GM23248 (cell line): ENCODE measurements at regions not wholly inside any gene's neighbourhood (a gene's known extent, or its start where the extent isn't known, plus 50 kb on each side); places are given as distances from the start of the nearest gene placed in this dataset.
A peak's percentile ranks its signal among the peaks of the same experiment; 100 is the strongest.

ENCODE experiments used
- DNase-seq: peaks from one replicate; pipeline ENCODE4 v3.0.0-alpha.2; 2015
- H2AFZ ChIP-seq: fragments of 200-600 bp; sonication (generic); 2 replicates; pipeline ENCODE4 v1.6.1; 2016; ENCODE audit warnings: antibody characterized with exemption
- H3F3A ChIP-seq: fragments of 200-600 bp; sonication (generic); 2 replicates; pipeline ENCODE4 v1.6.1; 2016; ENCODE audit warnings: mild to moderate bottlenecking, antibody characterized with exemption, mixed run types; ENCODE audit not compliant: insufficient read depth
- H3K27ac ChIP-seq: fragments of 200-600 bp; sonication (generic); 2 replicates; pipeline ENCODE4 v1.5.1; 2016; ENCODE audit warnings: mild to moderate bottlenecking
- H3K27me3 ChIP-seq: fragments of 200-600 bp; sonication (generic); replicated peaks from 2 replicates; pipeline ENCODE4 v1.6.1; 2016; ENCODE audit warnings: mild to moderate bottlenecking; ENCODE audit not compliant: insufficient read depth
- H3K36me3 ChIP-seq: fragments of 200-600 bp; sonication (generic); 2 replicates; pipeline ENCODE4 v1.6.1; 2016; ENCODE audit warnings: low read depth, mild to moderate bottlenecking
- H3K4me1 ChIP-seq: fragments of 200-600 bp; sonication (generic); 2 replicates; pipeline ENCODE4 v1.6.1; 2016; ENCODE audit warnings: mild to moderate bottlenecking; ENCODE audit not compliant: insufficient read depth
- H3K4me2 ChIP-seq: fragments of 200-600 bp; sonication (generic); one replicate; pipeline ENCODE4 v1.6.1; 2016; ENCODE audit warnings: mild to moderate bottlenecking; ENCODE audit not compliant: unreplicated experiment
- H3K4me3 ChIP-seq: fragments of 200-600 bp; sonication (generic); 2 replicates; pipeline ENCODE4 v1.5.1; 2016; ENCODE audit warnings: mild to moderate bottlenecking
- H3K79me2 ChIP-seq: fragments of 200-600 bp; sonication (generic); 2 replicates; pipeline ENCODE4 v1.6.1; 2016; ENCODE audit warnings: mild to moderate bottlenecking; ENCODE audit not compliant: insufficient read depth
- H3K9ac ChIP-seq: fragments of 200-600 bp; sonication (generic); 2 replicates; pipeline ENCODE4 v1.6.1; 2016; ENCODE audit warnings: mild to moderate bottlenecking
- H3K9me2 ChIP-seq: fragments of 200-600 bp; sonication (generic); 2 replicates; pipeline ENCODE4 v1.6.1; 2016; ENCODE audit warnings: mixed run types, mild to moderate bottlenecking, moderate library complexity; ENCODE audit not compliant: insufficient read depth
- H3K9me3 ChIP-seq: fragments of 200-600 bp; sonication (generic); one replicate; pipeline ENCODE4 v1.6.1; 2017; ENCODE audit warnings: low read depth
- H4K20me1 ChIP-seq: fragments of 200-600 bp; sonication (generic); 2 replicates; pipeline ENCODE4 v1.6.0; 2016; ENCODE audit not compliant: insufficient read depth
- EZH2 ChIP-seq: fragments of 200-600 bp; sonication (generic); IDR thresholded peaks from 2 replicates; pipeline ENCODE4 v1.6.1; 2018; ENCODE audit warnings: antibody characterized with exemption, mild to moderate bottlenecking; ENCODE audit not compliant: insufficient read depth, poor library complexity, severe bottlenecking
- EZH2phosphoT487 ChIP-seq: fragments of 200-600 bp; sonication (generic); IDR thresholded peaks from 2 replicates; pipeline ENCODE4 v1.6.1; 2018; ENCODE audit warnings: antibody characterized with exemption, moderate library complexity, mild to moderate bottlenecking, low read depth; ENCODE audit not compliant: insufficient read depth
- WGBS, 2 experiments: methylation state at CpG; one replicate each; pipeline ENCODE4 v1.1.6; 2015 to 2017; ENCODE audit warnings: low lambda C conversion rate in 2 of 2, low coverage in 1 of 2; ENCODE audit errors: missing lambda C conversion rate in 2 of 2; 5-methylcytosine and 5-hydroxymethylcytosine counted together
- in situ Hi-C: fragments of 300-500 bp; cut with MboI; formaldehyde crosslinking; loops from 2 replicates; pipeline ENCODE4 v1.15.0; 2020

DNA sequence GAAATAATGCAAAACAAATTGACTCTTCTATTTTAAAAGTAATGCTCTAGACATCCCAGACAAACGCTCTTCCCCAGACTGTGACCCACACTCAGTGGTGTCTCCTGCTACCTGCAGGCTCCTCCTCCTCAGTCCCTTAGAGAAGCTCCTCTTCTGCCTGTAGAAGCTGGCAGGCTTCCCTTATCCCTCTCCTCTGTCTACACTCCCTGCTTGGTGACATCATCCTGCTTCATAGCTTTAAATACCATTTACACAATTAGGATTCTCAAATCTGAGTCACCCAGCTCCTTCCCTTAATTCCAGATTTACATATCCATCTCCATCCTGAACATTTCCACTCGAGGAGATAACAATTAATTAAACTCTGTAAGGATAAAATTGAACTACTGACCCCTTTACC is 167.9 kb downstream of the FBXO15 start:
- WGBS, 2 experiments: 29 to 36% methylated on average over 2 of the region's 2 CpGs
- H3K79me2 ChIP-seq: no peaks in the 10 kb centered on the region
- peak; percentile 72 for DNase-seq

DNA sequence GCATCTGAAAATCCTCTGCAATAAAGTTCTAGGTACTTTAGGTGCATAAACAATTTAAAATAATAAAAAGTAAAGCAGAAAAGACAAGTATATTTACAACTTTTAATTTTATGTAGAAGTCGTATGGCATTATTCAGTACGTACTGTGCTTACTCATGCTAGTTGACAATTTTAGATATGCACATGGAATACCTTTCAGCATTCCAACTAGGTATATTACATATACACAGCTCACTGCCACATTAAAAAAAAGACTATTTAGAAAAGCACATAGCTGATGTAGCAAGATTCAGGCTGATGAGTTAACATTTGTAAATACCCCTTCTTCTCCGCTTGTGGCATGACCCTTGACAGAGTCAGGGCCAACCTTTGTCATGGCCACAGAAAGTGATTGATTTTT is 171.2 kb downstream of the FBXO15 start:
- no peaks in the 10 kb centered on the region for H3K36me3 ChIP-seq
- TF ChIP-seq EZH2phosphoT487 (no peak), EZH2 (no peak)
- no peaks in the 10 kb centered on the region for H3F3A ChIP-seq
- H3K79me2 ChIP-seq: no peaks in the 10 kb centered on the region
- no peak for DNase-seq
- no peak overlapping the region for H3K4me3 ChIP-seq
- H3K27ac ChIP-seq: no peak overlapping the region
- no peak overlapping the region for H2AFZ ChIP-seq
- H3K4me2 ChIP-seq: no peak overlapping the region
- in situ Hi-C loops: no loop called here
- H3K9me3 ChIP-seq: no peaks in the 10 kb centered on the region
- H3K9ac ChIP-seq: no peak overlapping the region
- H3K27me3 ChIP-seq: 0 out of 2 replicates have a peak, but pooled peaks cover 2% of the 10 kb centered on the region
- H4K20me1 ChIP-seq: no peaks in the 10 kb centered on the region
- H3K4me1 ChIP-seq: no peaks in the 10 kb centered on the region
- no peaks in the 10 kb centered on the region for H3K9me2 ChIP-seq
- WGBS, 2 experiments: 89 to 90% methylated on average over 3 of the region's 3 CpGs

More for the DNA sequence above, 167.9 kb downstream of the FBXO15 start:
- in situ Hi-C loops: no loop called here
- no peak overlapping the region for H2AFZ ChIP-seq
- no peaks in the 10 kb centered on the region for H3F3A ChIP-seq
- no peaks in the 10 kb centered on the region for H3K9me2 ChIP-seq
- no peak overlapping the region for H3K27ac ChIP-seq
- no peak overlapping the region for H3K9ac ChIP-seq
- no peaks in the 10 kb centered on the region for H3K9me3 ChIP-seq
- H4K20me1 ChIP-seq: no peaks in the 10 kb centered on the region
- no peak overlapping the region for H3K4me2 ChIP-seq
- no peaks in the 10 kb centered on the region for H3K4me1 ChIP-seq
- no peaks in the 10 kb centered on the region for H3K27me3 ChIP-seq
- H3K4me3 ChIP-seq: no peak overlapping the region
- no peaks in the 10 kb centered on the region for H3K36me3 ChIP-seq
- TF ChIP-seq EZH2: no peak
- no peak for TF ChIP-seq EZH2phosphoT487

DNA sequence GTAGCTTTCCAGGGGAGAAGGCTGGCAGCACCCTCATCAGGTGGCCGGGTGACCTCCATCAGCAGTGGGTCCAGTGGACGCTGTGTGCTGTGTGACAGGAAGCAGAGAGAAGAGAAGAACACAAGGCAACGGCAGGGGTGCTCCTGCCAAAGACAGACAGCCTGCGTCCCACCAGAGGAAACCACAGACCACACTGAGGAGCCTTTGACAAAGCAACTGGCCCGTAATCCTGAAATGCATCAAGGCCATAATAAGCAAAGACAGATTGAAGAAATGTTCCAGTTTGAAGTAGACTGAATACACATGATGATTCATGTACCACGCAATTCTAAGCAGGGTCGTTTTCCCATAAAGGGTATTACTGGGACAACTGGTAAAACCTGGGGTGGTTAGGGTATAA is 172.4 kb downstream of the FBXO15 start:
- Histone ChIP-seq H3K36me3 (no peaks in the 10 kb centered on the region), H3K27me3 (0 out of 2 replicates have a peak, but pooled peaks cover 6% of the 10 kb centered on the region), H4K20me1 (no peaks in the 10 kb centered on the region), H3K27ac (no peak overlapping the region), H3K4me1 (no peaks in the 10 kb centered on the region), H3F3A (no peaks in the 10 kb centered on the region), H3K9ac (no peak overlapping the region), H2AFZ (no peak overlapping the region), H3K9me2 (no peaks in the 10 kb centered on the region), H3K79me2 (no peaks in the 10 kb centered on the region), H3K9me3 (no peaks in the 10 kb centered on the region), H3K4me2 (no peak overlapping the region), H3K4me3 (no peak overlapping the region)
- DNase-seq: no peak
- 48 to 52% methylated on average over 7 of the region's 7 CpGs for WGBS, 2 experiments
- in situ Hi-C loops: no loop called here
- no peak for TF ChIP-seq EZH2phosphoT487
- no peak for TF ChIP-seq EZH2

DNA sequence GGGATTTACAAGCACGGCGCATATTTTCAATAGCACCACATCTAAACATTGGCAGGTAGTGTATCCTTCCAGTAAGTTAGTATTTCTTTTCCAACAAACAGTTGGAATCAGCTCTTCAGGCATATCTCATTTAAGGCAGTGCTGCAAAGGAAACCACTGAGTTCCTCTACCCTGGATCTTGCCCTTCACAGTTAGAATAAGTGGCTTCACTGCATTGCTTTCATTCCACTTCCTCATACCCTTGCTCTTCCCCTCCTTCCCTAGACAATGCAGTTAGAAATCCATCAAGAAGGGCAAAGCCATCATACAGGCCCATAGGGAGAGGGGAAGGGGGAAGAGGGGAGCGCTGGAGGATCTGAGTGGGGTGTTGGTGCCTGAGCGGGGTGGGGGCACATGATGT is 173.7 kb downstream of the FBXO15 start:
- 0 out of 2 replicates have a peak, but pooled peaks cover 6% of the 10 kb centered on the region for H3K27me3 ChIP-seq
- DNase-seq: no peak
- H3K9ac ChIP-seq: no peak overlapping the region
- no peak overlapping the region for H3K4me2 ChIP-seq
- H3K4me1 ChIP-seq: no peaks in the 10 kb centered on the region
- in situ Hi-C loops: no loop called here
- H4K20me1 ChIP-seq: no peaks in the 10 kb centered on the region
- H3K27ac ChIP-seq: no peak overlapping the region
- H3K9me2 ChIP-seq: no peaks in the 10 kb centered on the region
- H3K79me2 ChIP-seq: no peaks in the 10 kb centered on the region
- no peak overlapping the region for H2AFZ ChIP-seq
- WGBS, 2 experiments: 74 to 77% methylated on average over 3 to 4 of the region's 4 CpGs
- H3K36me3 ChIP-seq: no peaks in the 10 kb centered on the region
- no peaks in the 10 kb centered on the region for H3K9me3 ChIP-seq
- TF ChIP-seq EZH2: no peak
- TF ChIP-seq EZH2phosphoT487: no peak
- no peak overlapping the region for H3K4me3 ChIP-seq
- no peaks in the 10 kb centered on the region for H3F3A ChIP-seq

DNA sequence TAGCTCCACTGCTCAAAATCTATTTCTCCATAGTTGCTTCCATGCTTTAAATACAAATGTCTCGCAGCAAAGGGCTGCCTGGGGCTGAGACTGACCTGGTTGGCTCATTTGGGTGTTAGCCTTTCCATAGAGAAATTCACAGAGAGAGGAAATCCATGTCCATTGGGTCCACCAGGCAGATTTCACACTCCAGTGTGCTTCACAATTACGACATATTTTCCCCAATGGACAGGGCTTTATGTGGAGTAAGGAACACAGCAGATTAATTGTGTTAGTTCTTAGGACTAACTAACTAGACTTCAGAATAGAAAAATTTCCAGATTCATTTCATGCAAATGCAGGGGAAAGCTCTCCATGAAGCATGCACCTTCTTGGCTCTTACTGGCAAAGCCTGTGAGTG is 180.7 kb downstream of the FBXO15 start:
- Histone ChIP-seq H3K27me3 (0 out of 2 replicates have a peak, but pooled peaks cover 6% of the 10 kb centered on the region), H2AFZ (no peak overlapping the region), H3K36me3 (no peaks in the 10 kb centered on the region), H3K4me3 (no peak overlapping the region), H3K79me2 (no peaks in the 10 kb centered on the region), H3K4me1 (peaks cover 8% of the 10 kb centered on the region; the same call in 1 of the 2 replicates), H3K9me2 (no peaks in the 10 kb centered on the region), H4K20me1 (no peaks in the 10 kb centered on the region), H3F3A (peaks cover 8% of the 10 kb centered on the region; the same call in 1 of the 2 replicates), H3K9ac (no peak overlapping the region), H3K4me2 (no peak overlapping the region), H3K27ac (no peak overlapping the region), H3K9me3 (no peaks in the 10 kb centered on the region)
- DNase-seq: no peak
- 56 to 68% methylated on average over 2 of the region's 2 CpGs for WGBS, 2 experiments
- no peak for TF ChIP-seq EZH2phosphoT487
- no peak for TF ChIP-seq EZH2
- in situ Hi-C loops: no loop called here
